ENCODE measurements at regions not wholly inside any gene's neighbourhood (a gene's known extent, or its start where the extent isn't known, plus 50 kb on each side); places are given as distances from the start of the nearest gene placed in this dataset.

- TF ChIP-seq ZNF274 (IDR thresholded peaks at IDR 0.05; ENCODE audit: low read depth, low read length): no peak
- no peak for TF ChIP-seq SUZ12 (IDR thresholded peaks at IDR 0.05; ENCODE audit: extremely low read depth, insufficient read depth, insufficient read length)
- DNase-seq (ENCODE audit: low read depth, low spot score): no peak
- H3K36me3 ChIP-seq (ENCODE audit: insufficient read depth, insufficient read length, low read length): no peaks in the 10 kb centered on the region
Observed at GRCh38 chr3:135757421-135757820, 208.1 kb upstream of the PPP2R3A start.

GRCh38 chr3:135758961-135759360 is 206.6 kb upstream of the PPP2R3A start:
- H3K9ac ChIP-seq (ENCODE audit: insufficient read length, low read depth): no peak overlapping the region
- H3K9me3 ChIP-seq (ENCODE audit: insufficient read depth, low read length): no peaks in the 10 kb centered on the region
- H3K4me3 ChIP-seq (ENCODE audit: insufficient read length, low read depth): no peak overlapping the region
- no peak for DNase-seq (ENCODE audit: low read depth, low spot score)
- no peak for TF ChIP-seq ZNF274 (IDR thresholded peaks at IDR 0.05; ENCODE audit: low read depth, low read length)
- TF ChIP-seq YY1 (IDR thresholded peaks at IDR 0.05; ENCODE audit: insufficient read depth, insufficient read length): no peak
- no peak for TF ChIP-seq SUZ12 (IDR thresholded peaks at IDR 0.05; ENCODE audit: extremely low read depth, insufficient read depth, insufficient read length)
- H3K36me3 ChIP-seq (ENCODE audit: insufficient read depth, insufficient read length, low read length): no peaks in the 10 kb centered on the region
- no peaks in the 10 kb centered on the region for H3K27me3 ChIP-seq (ENCODE audit: insufficient read depth, insufficient read length)
- H3K4me1 ChIP-seq (ENCODE audit: insufficient read depth, insufficient read length): no peaks in the 10 kb centered on the region

More at GRCh38 chr3:135757421-135757820, 208.1 kb upstream of the PPP2R3A start:
- Histone ChIP-seq H3K9me3 (ENCODE audit: insufficient read depth, low read length) (no peaks in the 10 kb centered on the region), H3K4me1 (ENCODE audit: insufficient read depth, insufficient read length) (no peaks in the 10 kb centered on the region), H3K27me3 (ENCODE audit: insufficient read depth, insufficient read length) (no peaks in the 10 kb centered on the region), H3K4me3 (ENCODE audit: insufficient read length, low read depth) (no peak overlapping the region), H3K9ac (ENCODE audit: insufficient read length, low read depth) (no peak overlapping the region)

- H3K4me3 ChIP-seq (ENCODE audit: insufficient read length, low read depth): no peak overlapping the region
- H3K9me3 ChIP-seq (ENCODE audit: insufficient read depth, low read length): no peaks in the 10 kb centered on the region
- H3K27me3 ChIP-seq (ENCODE audit: insufficient read depth, insufficient read length): no peaks in the 10 kb centered on the region
- H3K9ac ChIP-seq (ENCODE audit: insufficient read length, low read depth): no peak overlapping the region
- DNase-seq (ENCODE audit: low read depth, low spot score): no peak
- no peaks in the 10 kb centered on the region for H3K4me1 ChIP-seq (ENCODE audit: insufficient read depth, insufficient read length)
- no peaks in the 10 kb centered on the region for H3K36me3 ChIP-seq (ENCODE audit: insufficient read depth, insufficient read length, low read length)
- TF ChIP-seq ZNF274 (IDR thresholded peaks at IDR 0.05; ENCODE audit: low read depth, low read length) (no peak), YY1 (IDR thresholded peaks at IDR 0.05; ENCODE audit: insufficient read depth, insufficient read length) (no peak), SUZ12 (IDR thresholded peaks at IDR 0.05; ENCODE audit: extremely low read depth, insufficient read depth, insufficient read length) (no peak)
Observed at GRCh38 chr3:135759651-135760050, 205.9 kb upstream of the PPP2R3A start.

GRCh38 chr3:135760581-135760980 is 204.9 kb upstream of the PPP2R3A start:
- no peaks in the 10 kb centered on the region for H3K36me3 ChIP-seq (ENCODE audit: insufficient read depth, insufficient read length, low read length)
- no peaks in the 10 kb centered on the region for H3K9me3 ChIP-seq (ENCODE audit: insufficient read depth, low read length)
- no peak for TF ChIP-seq SUZ12 (IDR thresholded peaks at IDR 0.05; ENCODE audit: extremely low read depth, insufficient read depth, insufficient read length)
- no peak for TF ChIP-seq YY1 (IDR thresholded peaks at IDR 0.05; ENCODE audit: insufficient read depth, insufficient read length)
- no peaks in the 10 kb centered on the region for H3K27me3 ChIP-seq (ENCODE audit: insufficient read depth, insufficient read length)
- no peak overlapping the region for H3K4me3 ChIP-seq (ENCODE audit: insufficient read length, low read depth)
- DNase-seq (ENCODE audit: low read depth, low spot score): no peak
- no peak overlapping the region for H3K9ac ChIP-seq (ENCODE audit: insufficient read length, low read depth)
- no peaks in the 10 kb centered on the region for H3K4me1 ChIP-seq (ENCODE audit: insufficient read depth, insufficient read length)

GRCh38 chr3:135762188-135762856 is 203.2 kb upstream of the PPP2R3A start:
- Histone ChIP-seq H3K36me3 (ENCODE audit: insufficient read depth, insufficient read length, low read length) (no peaks in the 10 kb centered on the region), H3K4me3 (ENCODE audit: insufficient read length, low read depth) (no peak overlapping the region), H3K9me3 (ENCODE audit: insufficient read depth, low read length) (0 out of 2 replicates have a peak, but pooled peaks cover 6% of the 10 kb centered on the region), H3K9ac (ENCODE audit: insufficient read length, low read depth) (no peak overlapping the region), H3K4me1 (ENCODE audit: insufficient read depth, insufficient read length) (no peaks in the 10 kb centered on the region), H3K27me3 (ENCODE audit: insufficient read depth, insufficient read length) (no peaks in the 10 kb centered on the region)
- DNase-seq (ENCODE audit: low read depth, low spot score): no peak
- TF ChIP-seq YY1 (IDR thresholded peaks at IDR 0.05; ENCODE audit: insufficient read depth, insufficient read length): no peak

- TF ChIP-seq SUZ12 (IDR thresholded peaks at IDR 0.05; ENCODE audit: extremely low read depth, insufficient read depth, insufficient read length) (no peak), YY1 (IDR thresholded peaks at IDR 0.05; ENCODE audit: insufficient read depth, insufficient read length) (no peak), ZNF274 (IDR thresholded peaks at IDR 0.05; ENCODE audit: low read depth, low read length) (no peak)
- H3K27me3 ChIP-seq (ENCODE audit: insufficient read depth, insufficient read length): no peaks in the 10 kb centered on the region
- DNase-seq (ENCODE audit: low read depth, low spot score): no peak
- H3K36me3 ChIP-seq (ENCODE audit: insufficient read depth, insufficient read length, low read length): no peaks in the 10 kb centered on the region
- H3K9me3 ChIP-seq (ENCODE audit: insufficient read depth, low read length): 0 out of 2 replicates have a peak, but pooled peaks cover 6% of the 10 kb centered on the region
- no peak overlapping the region for H3K4me3 ChIP-seq (ENCODE audit: insufficient read length, low read depth)
- no peaks in the 10 kb centered on the region for H3K4me1 ChIP-seq (ENCODE audit: insufficient read depth, insufficient read length)
- no peak overlapping the region for H3K9ac ChIP-seq (ENCODE audit: insufficient read length, low read depth)
Observed at GRCh38 chr3:135766115-135766514, 199.4 kb upstream of the PPP2R3A start.

GRCh38 chr3:135771760-135772159 is 193.8 kb upstream of the PPP2R3A start:
- Histone ChIP-seq H3K4me1 (ENCODE audit: insufficient read depth, insufficient read length) (no peaks in the 10 kb centered on the region), H3K9ac (ENCODE audit: insufficient read length, low read depth) (no peak overlapping the region), H3K4me3 (ENCODE audit: insufficient read length, low read depth) (no peak overlapping the region), H3K9me3 (ENCODE audit: insufficient read depth, low read length) (0 out of 2 replicates have a peak, but pooled peaks cover 5% of the 10 kb centered on the region), H3K27me3 (ENCODE audit: insufficient read depth, insufficient read length) (no peaks in the 10 kb centered on the region), H3K36me3 (ENCODE audit: insufficient read depth, insufficient read length, low read length) (no peaks in the 10 kb centered on the region)
- TF ChIP-seq ZNF274 (IDR thresholded peaks at IDR 0.05; ENCODE audit: low read depth, low read length) (no peak), YY1 (IDR thresholded peaks at IDR 0.05; ENCODE audit: insufficient read depth, insufficient read length) (no peak), SUZ12 (IDR thresholded peaks at IDR 0.05; ENCODE audit: extremely low read depth, insufficient read depth, insufficient read length) (no peak)
- no peak for DNase-seq (ENCODE audit: low read depth, low spot score)

All from NT2/D1 (cell line).